ENCODE measurements at regions not wholly inside any gene's neighbourhood (a gene's known extent, or its start where the extent isn't known, plus 50 kb on each side); places are given as distances from the start of the nearest gene placed in this dataset.

- no peak overlapping the region for H3K27ac ChIP-seq
- intact Hi-C loops (cut with DNase I): no loop called here
- no peaks in the 10 kb centered on the region for H3K27me3 ChIP-seq
- H3K36me3 ChIP-seq: no peaks in the 10 kb centered on the region
- H3K9me3 ChIP-seq: no peaks in the 10 kb centered on the region
- H3K4me1 ChIP-seq: no peaks in the 10 kb centered on the region
- H3K4me3 ChIP-seq: no peak overlapping the region
- 73 to 81% methylated on average over 2 of the region's 2 CpGs for WGBS, 2 donors
- no peak for DNase-seq
- TF ChIP-seq CTCF (IDR thresholded peaks at IDR 0.05) (no peak), EP300 (IDR thresholded peaks at IDR 0.05) (no peak), POLR2A (IDR thresholded peaks at IDR 0.05) (no peak), POLR2AphosphoS5 (IDR thresholded peaks at IDR 0.05) (no peak)
These were observed 700.8 kb downstream of the SI start for GRCh38 chr3:164377466-164377865.

DNA sequence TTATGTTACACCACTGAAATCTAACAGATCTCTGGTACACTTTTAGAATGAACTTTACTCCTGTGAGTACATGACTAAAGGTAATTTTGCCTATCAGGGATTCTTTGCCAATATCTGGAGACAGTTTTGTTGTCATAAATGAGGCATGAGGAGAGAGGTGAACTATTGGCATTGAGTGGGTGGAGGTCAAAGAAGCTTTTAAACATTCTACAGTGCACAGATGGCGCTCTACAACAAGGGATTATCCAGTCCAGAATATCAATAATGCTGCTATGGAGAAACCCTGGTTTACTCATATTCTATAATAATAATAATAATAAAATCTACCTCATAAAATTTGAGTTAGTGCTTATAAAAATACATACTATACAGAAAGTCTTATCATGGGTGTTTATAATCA is 702.3 kb downstream of the SI start:
- no peaks in the 10 kb centered on the region for H3K4me1 ChIP-seq
- intact Hi-C loops (cut with DNase I): no loop called here
- no peaks in the 10 kb centered on the region for H3K27me3 ChIP-seq
- H3K36me3 ChIP-seq: no peaks in the 10 kb centered on the region
- no peak overlapping the region for H3K27ac ChIP-seq
- no peak for DNase-seq
- H3K4me3 ChIP-seq: no peak overlapping the region
- TF ChIP-seq EP300 (IDR thresholded peaks at IDR 0.05): no peak
- no peak for TF ChIP-seq CTCF (IDR thresholded peaks at IDR 0.05)
- TF ChIP-seq POLR2A (IDR thresholded peaks at IDR 0.05): no peak
- no peak for TF ChIP-seq POLR2AphosphoS5 (IDR thresholded peaks at IDR 0.05)
- WGBS, 2 donors: 78 to 95% methylated on average over 1 of the region's 1 CpG
- H3K9me3 ChIP-seq: no peaks in the 10 kb centered on the region

GRCh38 chr3:164375538-164375937 is 702.8 kb downstream of the SI start:
- WGBS, 2 donors: 88 to 91% methylated on average over 1 of the region's 1 CpG
- H3K4me1 ChIP-seq: no peaks in the 10 kb centered on the region
- no peak overlapping the region for H3K4me3 ChIP-seq
- H3K27ac ChIP-seq: no peak overlapping the region
- H3K9me3 ChIP-seq: no peaks in the 10 kb centered on the region
- intact Hi-C loops (cut with DNase I): no loop called here
- no peak for TF ChIP-seq EP300 (IDR thresholded peaks at IDR 0.05)
- TF ChIP-seq CTCF (IDR thresholded peaks at IDR 0.05): no peak
- TF ChIP-seq POLR2AphosphoS5 (IDR thresholded peaks at IDR 0.05): no peak
- no peak for TF ChIP-seq POLR2A (IDR thresholded peaks at IDR 0.05)
- H3K27me3 ChIP-seq: no peaks in the 10 kb centered on the region
- DNase-seq: no peak
- H3K36me3 ChIP-seq: no peaks in the 10 kb centered on the region

DNA sequence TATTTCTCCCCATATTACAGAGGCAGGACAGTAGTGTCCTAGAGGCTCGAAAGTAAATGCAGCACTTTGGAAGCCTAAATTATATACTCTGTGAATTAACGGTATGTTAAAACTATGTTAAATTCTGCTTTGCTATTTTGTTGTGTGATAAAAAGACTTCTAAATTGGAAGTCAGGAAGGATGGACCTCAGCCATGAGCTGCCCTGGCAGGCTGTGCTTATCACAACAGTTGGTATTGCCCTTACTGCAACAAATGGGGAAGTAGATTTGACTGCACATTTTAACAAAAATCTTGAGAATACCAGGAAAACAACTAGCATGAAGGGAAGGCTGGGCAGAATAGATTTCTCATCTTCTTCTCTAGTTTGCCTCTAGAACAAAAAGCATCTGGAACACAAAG is 706.6 kb downstream of the SI start:
- no peak for DNase-seq
- no peak overlapping the region for H3K4me3 ChIP-seq
- H3K36me3 ChIP-seq: no peaks in the 10 kb centered on the region
- no peaks in the 10 kb centered on the region for H3K9me3 ChIP-seq
- intact Hi-C loops (cut with DNase I): no loop called here
- no peak for TF ChIP-seq CTCF (IDR thresholded peaks at IDR 0.05)
- no peak for TF ChIP-seq POLR2AphosphoS5 (IDR thresholded peaks at IDR 0.05)
- no peak for TF ChIP-seq POLR2A (IDR thresholded peaks at IDR 0.05)
- no peak for TF ChIP-seq EP300 (IDR thresholded peaks at IDR 0.05)
- H3K4me1 ChIP-seq: no peaks in the 10 kb centered on the region
- no peaks in the 10 kb centered on the region for H3K27me3 ChIP-seq
- H3K27ac ChIP-seq: no peak overlapping the region
- 89 to 91% methylated on average over 2 of the region's 2 CpGs for WGBS, 2 donors

GRCh38 chr3:164370970-164371369 is 707.3 kb downstream of the SI start:
- Histone ChIP-seq H3K36me3 (no peaks in the 10 kb centered on the region), H3K9me3 (no peaks in the 10 kb centered on the region), H3K27ac (no peak overlapping the region), H3K27me3 (no peaks in the 10 kb centered on the region), H3K4me3 (no peak overlapping the region), H3K4me1 (no peaks in the 10 kb centered on the region)
- TF ChIP-seq POLR2AphosphoS5 (IDR thresholded peaks at IDR 0.05) (no peak), EP300 (IDR thresholded peaks at IDR 0.05) (no peak), CTCF (IDR thresholded peaks at IDR 0.05) (no peak), POLR2A (IDR thresholded peaks at IDR 0.05) (no peak)
- 81% methylated on average over 5 of the region's 5 CpGs for WGBS, 2 donors
- DNase-seq: no peak
- intact Hi-C loops (cut with DNase I): no loop called here
